SK-N-SH treated with all-trans-retinoic acid at 6 μM for 48 hours (cell line): ENCODE measurements at regions not wholly inside any gene's neighbourhood (a gene's known extent, or its start where the extent isn't known, plus 50 kb on each side); places are given as distances from the start of the nearest gene placed in this dataset.

Experiments used
- ARNTL ChIP-seq: fragments of 450-650 bp; formaldehyde crosslinking; IDR thresholded peaks from 2 replicates; pipeline ENCODE4 v1.5.0; 2020; ENCODE audit warnings: low read depth, mild to moderate bottlenecking, moderate library complexity, borderline replicate concordance
- BACH2 ChIP-seq: fragments of 250-450 bp; sonication (Bioruptor Pico); IDR thresholded peaks from 2 replicates; pipeline ENCODE4 v1.9.0; 2021; ENCODE audit warnings: mild to moderate bottlenecking, borderline replicate concordance
- CREB5 ChIP-seq: fragments of 250-450 bp; sonication (Bioruptor Pico); IDR thresholded peaks from 2 replicates; pipeline ENCODE4 v1.5.1; 2020; ENCODE audit warnings: low read depth, mild to moderate bottlenecking, moderate library complexity
- CSDC2 ChIP-seq: fragments of 250-450 bp; sonication (Bioruptor Pico); IDR thresholded peaks from 2 replicates; pipeline ENCODE4 v1.5.0; 2020; ENCODE audit warnings: mild to moderate bottlenecking, moderate library complexity
- OSR1 ChIP-seq: fragments of 250-450 bp; sonication (Bioruptor Pico); IDR thresholded peaks from 2 replicates; pipeline ENCODE4 v1.8.0; 2022; ENCODE audit warnings: moderate library complexity, mild to moderate bottlenecking, inconsistent platforms
- TCF4 ChIP-seq: fragments of 250-450 bp; sonication (Bioruptor Pico); IDR thresholded peaks from 2 replicates; pipeline ENCODE4 v1.8.0; 2021; ENCODE audit warnings: mild to moderate bottlenecking, moderate library complexity, borderline replicate concordance
- ZC3H10 ChIP-seq: fragments of 250-450 bp; sonication (Bioruptor Pico); IDR thresholded peaks from 2 replicates; pipeline ENCODE4 v1.5.1; 2021; ENCODE audit warnings: mild to moderate bottlenecking, moderate library complexity
- ZFP30 ChIP-seq: fragments of 450-650 bp; formaldehyde crosslinking; IDR thresholded peaks from 2 replicates; pipeline ENCODE4 v1.5.0; 2022; ENCODE audit warnings: mild to moderate bottlenecking, moderate library complexity
- ZNF70 ChIP-seq: fragments of 450-650 bp; formaldehyde crosslinking; IDR thresholded peaks from 2 replicates; pipeline ENCODE4 v1.5.0; 2020; ENCODE audit warnings: mild to moderate bottlenecking, moderate library complexity
- TF ChIP-seq, protein P1 (sequence below): fragments of 250-450 bp; sonication (Bioruptor Pico); IDR thresholded peaks from 2 replicates; pipeline ENCODE4 v1.8.0; 2020; ENCODE audit warnings: mild to moderate bottlenecking, moderate library complexity, borderline replicate concordance

GRCh38 chr4:155434904-155435303 lies 58.1 kb upstream of the MAP9 start:
- TF ChIP-seq OSR1 (CRISPR knock-in tag) (no peak), ARNTL (CRISPR knock-in tag) (no peak), ZFP30 (no peak), ZC3H10 (no peak), ZNF70 (CRISPR knock-in tag) (no peak), CSDC2 (CRISPR knock-in tag) (no peak), BACH2 (no peak), CREB5 (CRISPR knock-in tag) (no peak), TCF4 (CRISPR knock-in tag) (no peak)
- TF ChIP-seq, protein P1, sequence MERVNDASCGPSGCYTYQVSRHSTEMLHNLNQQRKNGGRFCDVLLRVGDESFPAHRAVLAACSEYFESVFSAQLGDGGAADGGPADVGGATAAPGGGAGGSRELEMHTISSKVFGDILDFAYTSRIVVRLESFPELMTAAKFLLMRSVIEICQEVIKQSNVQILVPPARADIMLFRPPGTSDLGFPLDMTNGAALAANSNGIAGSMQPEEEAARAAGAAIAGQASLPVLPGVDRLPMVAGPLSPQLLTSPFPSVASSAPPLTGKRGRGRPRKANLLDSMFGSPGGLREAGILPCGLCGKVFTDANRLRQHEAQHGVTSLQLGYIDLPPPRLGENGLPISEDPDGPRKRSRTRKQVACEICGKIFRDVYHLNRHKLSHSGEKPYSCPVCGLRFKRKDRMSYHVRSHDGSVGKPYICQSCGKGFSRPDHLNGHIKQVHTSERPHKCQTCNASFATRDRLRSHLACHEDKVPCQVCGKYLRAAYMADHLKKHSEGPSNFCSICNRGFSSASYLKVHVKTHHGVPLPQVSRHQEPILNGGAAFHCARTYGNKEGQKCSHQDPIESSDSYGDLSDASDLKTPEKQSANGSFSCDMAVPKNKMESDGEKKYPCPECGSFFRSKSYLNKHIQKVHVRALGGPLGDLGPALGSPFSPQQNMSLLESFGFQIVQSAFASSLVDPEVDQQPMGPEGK (CRISPR knock-in tag): no peak
